ENCODE measurements at regions not wholly inside any gene's neighbourhood (a gene's known extent, or its start where the extent isn't known, plus 50 kb on each side); places are given as distances from the start of the nearest gene placed in this dataset.
"Not testable (repeated sequence)": the region's sequence is repeated elsewhere in the genome, so short reads cannot be mapped to it uniquely, and the experiment has no call there.

GRCh38 chr7:53485354-53485753 lies 449.9 kb downstream of the POM121L12 start:
- Mint-ChIP-seq H3K27ac (ENCODE audit: unreplicated experiment) (no peak overlapping the region), H3K4me3 (ENCODE audit: unreplicated experiment) (no peak overlapping the region), H3K27me3 (ENCODE audit: insufficient read depth, unreplicated experiment) (no peaks in the 10 kb centered on the region), H3K4me1 (ENCODE audit: low read depth, unreplicated experiment) (no peaks in the 10 kb centered on the region), H3K36me3 (ENCODE audit: insufficient read depth, unreplicated experiment) (no peaks in the 10 kb centered on the region), H3K9me3 (ENCODE audit: unreplicated experiment) (no peaks in the 10 kb centered on the region)
- intact Hi-C loops (cut with micrococcal nuclease; ENCODE audit: unreplicated experiment), result no loop called here
- no TSS peak for BruUV-seq (replicated peaks)
- TF ChIP-seq CTCF (IDR thresholded peaks at IDR 0.05; ENCODE audit: insufficient read depth in 1 of 2, low read depth in 1 of 2, low read length in 1 of 2, severe bottlenecking in 1 of 2, unreplicated experiment in 1 of 2), result no peak
- Histone ChIP-seq H3K4me1 (no peaks in the 10 kb centered on the region), H3K4me3 (ENCODE audit: low read depth, low read length) (no peak overlapping the region), H3K36me3 (ENCODE audit: control insufficient read depth, insufficient read depth, low read length) (no peaks in the 10 kb centered on the region), H3K9me3 (no peaks in the 10 kb centered on the region), H3K27me3 (replicated peaks; ENCODE audit: control insufficient read depth, insufficient read depth, low read length) (no peaks in the 10 kb centered on the region)
- POLR2A ChIA-PET, result no interaction called here
- CTCF ChIA-PET, result no interaction called here
- DNase-seq, result no peak

GRCh38 chr7:53491051-53491450 lies 455.6 kb downstream of the POM121L12 start:
- Mint-ChIP-seq H3K4me1 (ENCODE audit: low read depth, unreplicated experiment) (no peaks in the 10 kb centered on the region), H3K9me3 (ENCODE audit: unreplicated experiment) (no peaks in the 10 kb centered on the region), H3K4me3 (ENCODE audit: unreplicated experiment) (no peak overlapping the region), H3K27me3 (ENCODE audit: insufficient read depth, unreplicated experiment) (no peaks in the 10 kb centered on the region), H3K36me3 (ENCODE audit: insufficient read depth, unreplicated experiment) (no peaks in the 10 kb centered on the region), H3K27ac (ENCODE audit: unreplicated experiment) (no peak overlapping the region)
- no peaks in the 10 kb centered on the region for H3K27me3 ChIP-seq (replicated peaks; ENCODE audit: control insufficient read depth, insufficient read depth, low read length)
- no peaks in the 10 kb centered on the region for H3K36me3 ChIP-seq (ENCODE audit: control insufficient read depth, insufficient read depth, low read length)
- H3K4me1 ChIP-seq, result no peaks in the 10 kb centered on the region
- H3K9me3 ChIP-seq, result no peaks in the 10 kb centered on the region
- DNase-seq, result no peak
- TF ChIP-seq CTCF (IDR thresholded peaks at IDR 0.05; ENCODE audit: insufficient read depth in 1 of 2, low read depth in 1 of 2, low read length in 1 of 2, severe bottlenecking in 1 of 2, unreplicated experiment in 1 of 2), result no peak
- ChIA-PET POLR2A (no interaction called here), CTCF (no interaction called here)
- no TSS peak for BruUV-seq (replicated peaks)
- no peak overlapping the region for H3K4me3 ChIP-seq (ENCODE audit: low read depth, low read length)
- intact Hi-C loops (cut with micrococcal nuclease; ENCODE audit: unreplicated experiment), result no loop called here

DNA sequence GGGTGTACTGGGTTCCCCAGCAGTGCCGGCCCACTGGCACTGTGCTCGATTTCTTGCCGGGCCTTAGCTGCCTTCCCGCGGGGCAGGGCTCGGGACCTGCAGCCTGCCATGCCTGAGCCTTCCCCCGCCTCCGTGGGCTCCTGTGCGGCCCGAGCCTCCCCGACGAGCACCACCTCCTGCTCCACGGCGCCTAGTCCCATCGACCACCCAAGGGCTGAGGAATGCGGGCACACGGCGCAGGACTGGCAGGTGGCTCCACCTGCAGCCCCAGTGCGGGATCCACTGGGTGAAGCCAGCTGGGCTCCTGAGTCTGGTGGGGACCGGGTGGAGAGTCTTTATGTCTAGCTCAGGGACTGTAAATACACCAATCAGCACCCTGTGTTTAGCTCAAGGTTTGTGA lies 459.7 kb downstream of the POM121L12 start:
- H3K27me3 Mint-ChIP-seq (ENCODE audit: insufficient read depth, unreplicated experiment); H3K4me1 Mint-ChIP-seq (ENCODE audit: low read depth, unreplicated experiment); H3K27ac Mint-ChIP-seq (ENCODE audit: unreplicated experiment); DNase-seq; H3K4me1 ChIP-seq; POLR2A ChIA-PET; H3K27me3 ChIP-seq (replicated peaks; ENCODE audit: control insufficient read depth, insufficient read depth, low read length); H3K9me3 ChIP-seq; H3K9me3 Mint-ChIP-seq (ENCODE audit: unreplicated experiment); CTCF ChIA-PET; BruUV-seq (replicated peaks); H3K4me3 Mint-ChIP-seq (ENCODE audit: unreplicated experiment); H3K36me3 Mint-ChIP-seq (ENCODE audit: insufficient read depth, unreplicated experiment); intact Hi-C loops (cut with micrococcal nuclease; ENCODE audit: unreplicated experiment); H3K4me3 ChIP-seq (ENCODE audit: low read depth, low read length); H3K36me3 ChIP-seq (ENCODE audit: control insufficient read depth, insufficient read depth, low read length): not testable (repeated sequence)

- ChIA-PET CTCF (no interaction called here), POLR2A (no interaction called here)
- H3K4me1 ChIP-seq, result no peaks in the 10 kb centered on the region
- BruUV-seq (replicated peaks), result no TSS peak
- no peak overlapping the region for H3K4me3 ChIP-seq (ENCODE audit: low read depth, low read length)
- no peaks in the 10 kb centered on the region for H3K36me3 Mint-ChIP-seq (ENCODE audit: insufficient read depth, unreplicated experiment)
- no peaks in the 10 kb centered on the region for H3K9me3 Mint-ChIP-seq (ENCODE audit: unreplicated experiment)
- H3K36me3 ChIP-seq (ENCODE audit: control insufficient read depth, insufficient read depth, low read length), result no peaks in the 10 kb centered on the region
- no peaks in the 10 kb centered on the region for H3K4me1 Mint-ChIP-seq (ENCODE audit: low read depth, unreplicated experiment)
- no peak for DNase-seq
- no peak for TF ChIP-seq CTCF (IDR thresholded peaks at IDR 0.05; ENCODE audit: insufficient read depth in 1 of 2, low read depth in 1 of 2, low read length in 1 of 2, severe bottlenecking in 1 of 2, unreplicated experiment in 1 of 2)
- no peaks in the 10 kb centered on the region for H3K9me3 ChIP-seq
- H3K27me3 ChIP-seq (replicated peaks; ENCODE audit: control insufficient read depth, insufficient read depth, low read length), result no peaks in the 10 kb centered on the region
- no peak overlapping the region for H3K4me3 Mint-ChIP-seq (ENCODE audit: unreplicated experiment)
- no peak overlapping the region for H3K27ac Mint-ChIP-seq (ENCODE audit: unreplicated experiment)
- H3K27me3 Mint-ChIP-seq (ENCODE audit: insufficient read depth, unreplicated experiment), result no peaks in the 10 kb centered on the region
- intact Hi-C loops (cut with micrococcal nuclease; ENCODE audit: unreplicated experiment), result no loop called here
Observed at GRCh38 chr7:53500076-53500475, 464.6 kb downstream of the POM121L12 start.

Data from Caco-2 (cell line).